A549 (cell line): ENCODE measurements at regions not wholly inside any gene's neighbourhood (a gene's known extent, or its start where the extent isn't known, plus 50 kb on each side); places are given as distances from the start of the nearest gene placed in this dataset.

Experiments used
- BHLHE40 ChIP-seq: IDR thresholded peaks from 2 replicates; pipeline ENCODE4 v1.6.1; 2012; ENCODE audit warnings: low read depth, low read length, inconsistent platforms
- CTCF ChIP-seq: fragments of >200 bp; sonication (Bioruptor Twin); formaldehyde crosslinking; IDR thresholded peaks from 3 replicates; pipeline ENCODE4 v1.5.1; 2016
- ELK1 ChIP-seq: fragments of 150-350 bp; IDR thresholded peaks from 2 replicates; pipeline ENCODE4 v1.6.1; 2014; ENCODE audit warnings: low read depth, mild to moderate bottlenecking, low read length
- FOSL2 ChIP-seq, 2 experiments: fragments of 450-650 bp in 1 of 2; fragments of >200 bp in 1 of 2; sonication (Bioruptor Twin) in 1 of 2; formaldehyde crosslinking; IDR thresholded peaks; 2 replicates each; pipeline versions ENCODE4 v1.5.0 to v1.6.1; 2016 to 2020; ENCODE audit warnings: mild to moderate bottlenecking in 1 of 2, moderate library complexity in 1 of 2
- HDAC2 ChIP-seq: fragments of 200-600 bp; sonication (generic); IDR thresholded peaks from 2 replicates; pipeline ENCODE4 v1.6.1; 2016
- JUN ChIP-seq, 2 experiments: fragments of >200 bp; sonication (Bioruptor Twin); formaldehyde crosslinking; IDR thresholded peaks; 2 replicates in 1 of 2; 3 replicates in 1 of 2; pipeline ENCODE4 v1.6.1; 2016 to 2017
- KDM1A ChIP-seq: fragments of 200-600 bp; sonication (generic); IDR thresholded peaks from 2 replicates; pipeline ENCODE4 v1.6.1; 2016; ENCODE audit warnings: low read depth, mild to moderate bottlenecking
- NFE2L2 ChIP-seq: fragments of 150-350 bp; conservative IDR thresholded peaks from 2 replicates; pipeline ENCODE4 v1.6.1; 2014; ENCODE audit warnings: low read length
- POLR2A ChIP-seq: IDR thresholded peaks from 2 replicates; pipeline ENCODE4 v1.6.1; 2012; ENCODE audit warnings: mild to moderate bottlenecking, low read length
- TP53 ChIP-seq: fragments of 250-450 bp; sonication (Bioruptor Pico); IDR thresholded peaks from 2 replicates; pipeline ENCODE4 v1.5.0; 2021; ENCODE audit warnings: mild to moderate bottlenecking, moderate library complexity
- ZNF302 ChIP-seq: fragments of 250-450 bp; sonication (Bioruptor Pico); IDR thresholded peaks from 2 replicates; pipeline ENCODE4 v1.9.0; 2021; ENCODE audit warnings: inconsistent platforms, mild to moderate bottlenecking, moderate library complexity
- TF ChIP-seq, protein P1 (sequence below): IDR thresholded peaks from 2 replicates; pipeline ENCODE4 v1.6.1; 2012

DNA sequence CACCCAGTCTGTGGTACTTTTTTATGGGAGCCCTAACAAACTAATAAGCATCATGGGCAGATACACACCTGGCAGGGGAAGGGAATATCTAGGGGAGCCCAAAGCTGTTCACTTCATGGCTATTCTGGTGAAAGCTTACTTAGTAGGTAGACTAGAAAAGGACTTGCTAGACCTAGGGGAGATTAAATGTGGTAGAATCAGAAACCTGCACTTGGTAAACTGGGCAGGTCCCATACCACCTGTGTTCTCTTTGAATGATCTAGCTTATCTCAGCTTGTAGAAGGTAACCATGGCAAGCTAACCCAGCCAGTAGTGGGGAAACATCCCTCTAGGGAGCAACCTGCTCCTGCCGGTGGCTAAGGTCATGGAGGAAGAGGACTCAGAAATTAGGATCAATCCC is 113.9 kb upstream of the TMTC4 start:
- TF ChIP-seq POLR2A (no peak), CTCF (no peak), ELK1 (no peak), TP53 (no peak), JUN (IDR thresholded peaks at IDR 0.05) (no peak), FOSL2 (IDR thresholded peaks at IDR 0.05) (no peak), FOSL2 (CRISPR knock-in tag; IDR thresholded peaks at IDR 0.05) (no peak), KDM1A (no peak), ZNF302 (CRISPR knock-in tag) (no peak), HDAC2 (no peak), BHLHE40 (no peak), NFE2L2 (no peak)
- TF ChIP-seq, protein P1, sequence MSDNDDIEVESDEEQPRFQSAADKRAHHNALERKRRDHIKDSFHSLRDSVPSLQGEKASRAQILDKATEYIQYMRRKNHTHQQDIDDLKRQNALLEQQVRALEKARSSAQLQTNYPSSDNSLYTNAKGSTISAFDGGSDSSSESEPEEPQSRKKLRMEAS = no peak
